ENCODE measurements at regions not wholly inside any gene's neighbourhood (a gene's known extent, or its start where the extent isn't known, plus 50 kb on each side); places are given as distances from the start of the nearest gene placed in this dataset.

DNA sequence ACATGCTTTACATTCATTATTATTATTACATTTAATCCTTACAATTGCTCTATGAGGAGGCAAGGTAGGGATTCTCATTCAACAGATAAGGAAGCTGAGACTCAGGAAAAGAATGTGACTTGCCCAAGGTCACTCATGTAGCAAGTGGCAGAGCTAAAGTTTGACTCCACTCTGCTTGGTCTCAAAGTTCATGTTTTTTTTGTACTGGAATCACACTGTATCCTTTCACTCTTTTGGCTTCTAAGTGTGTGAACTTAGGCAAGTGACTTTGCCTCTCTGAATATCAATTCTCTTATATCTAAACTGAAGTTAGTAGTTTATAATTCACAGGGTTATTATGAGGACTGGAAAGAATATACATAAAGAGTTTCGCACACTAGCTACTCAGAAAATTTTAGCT is 247.9 kb upstream of the AR start:
- no peak for TF ChIP-seq FOXM1 (IDR thresholded peaks at IDR 0.05; ENCODE audit: borderline replicate concordance)
- no peak for TF ChIP-seq BHLHE40 (IDR thresholded peaks at IDR 0.05; ENCODE audit: borderline replicate concordance)
- TF ChIP-seq ZNF384 (IDR thresholded peaks at IDR 0.05): no peak
- TF ChIP-seq ELF4 (IDR thresholded peaks at IDR 0.05): no peak
- TF ChIP-seq FOXK2 (IDR thresholded peaks at IDR 0.05): no peak
- TF ChIP-seq HDGF (IDR thresholded peaks at IDR 0.05; ENCODE audit: borderline replicate concordance): no peak
- TF ChIP-seq TARDBP (IDR thresholded peaks at IDR 0.05): no peak
- TF ChIP-seq FOXA1 (IDR thresholded peaks at IDR 0.05): no peak
- TF ChIP-seq SP1 (IDR thresholded peaks at IDR 0.05): no peak
- no peak for TF ChIP-seq LEF1 (IDR thresholded peaks at IDR 0.05; ENCODE audit: borderline replicate concordance)
- TF ChIP-seq, protein P1, sequence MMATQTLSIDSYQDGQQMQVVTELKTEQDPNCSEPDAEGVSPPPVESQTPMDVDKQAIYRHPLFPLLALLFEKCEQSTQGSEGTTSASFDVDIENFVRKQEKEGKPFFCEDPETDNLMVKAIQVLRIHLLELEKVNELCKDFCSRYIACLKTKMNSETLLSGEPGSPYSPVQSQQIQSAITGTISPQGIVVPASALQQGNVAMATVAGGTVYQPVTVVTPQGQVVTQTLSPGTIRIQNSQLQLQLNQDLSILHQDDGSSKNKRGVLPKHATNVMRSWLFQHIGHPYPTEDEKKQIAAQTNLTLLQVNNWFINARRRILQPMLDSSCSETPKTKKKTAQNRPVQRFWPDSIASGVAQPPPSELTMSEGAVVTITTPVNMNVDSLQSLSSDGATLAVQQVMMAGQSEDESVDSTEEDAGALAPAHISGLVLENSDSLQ (IDR thresholded peaks at IDR 0.05): no peak
- no peak for TF ChIP-seq CTBP1 (IDR thresholded peaks at IDR 0.05; ENCODE audit: borderline replicate concordance)
